Esophagus muscularis mucosa (tissue), 3 donors: ENCODE measurements at regions not wholly inside any gene's neighbourhood (a gene's known extent, or its start where the extent isn't known, plus 50 kb on each side); places are given as distances from the start of the nearest gene placed in this dataset.

ENCODE experiments used
- EP300 ChIP-seq: sonication (generic); formaldehyde crosslinking; IDR thresholded peaks from one replicate; pipeline ENCODE4 v1.6.1; 2017; ENCODE audit warnings: antibody characterized with exemption
- TF ChIP-seq, protein P1 (sequence below), 3 experiments: fragments of 200-600 bp in 2 of 3; fragments of 450-650 bp in 1 of 3; sonication (generic) in 2 of 3; IDR thresholded peaks; one replicate each; pipeline ENCODE4 v1.5.1; 2017 to 2019; ENCODE audit warnings: antibody characterized with exemption in 3 of 3, mild to moderate bottlenecking in 2 of 3, moderate library complexity in 1 of 3

GRCh38 chr9:16076511-16076910, 523.7 kb downstream of the CCDC171 start:
- TF ChIP-seq, protein P1, sequence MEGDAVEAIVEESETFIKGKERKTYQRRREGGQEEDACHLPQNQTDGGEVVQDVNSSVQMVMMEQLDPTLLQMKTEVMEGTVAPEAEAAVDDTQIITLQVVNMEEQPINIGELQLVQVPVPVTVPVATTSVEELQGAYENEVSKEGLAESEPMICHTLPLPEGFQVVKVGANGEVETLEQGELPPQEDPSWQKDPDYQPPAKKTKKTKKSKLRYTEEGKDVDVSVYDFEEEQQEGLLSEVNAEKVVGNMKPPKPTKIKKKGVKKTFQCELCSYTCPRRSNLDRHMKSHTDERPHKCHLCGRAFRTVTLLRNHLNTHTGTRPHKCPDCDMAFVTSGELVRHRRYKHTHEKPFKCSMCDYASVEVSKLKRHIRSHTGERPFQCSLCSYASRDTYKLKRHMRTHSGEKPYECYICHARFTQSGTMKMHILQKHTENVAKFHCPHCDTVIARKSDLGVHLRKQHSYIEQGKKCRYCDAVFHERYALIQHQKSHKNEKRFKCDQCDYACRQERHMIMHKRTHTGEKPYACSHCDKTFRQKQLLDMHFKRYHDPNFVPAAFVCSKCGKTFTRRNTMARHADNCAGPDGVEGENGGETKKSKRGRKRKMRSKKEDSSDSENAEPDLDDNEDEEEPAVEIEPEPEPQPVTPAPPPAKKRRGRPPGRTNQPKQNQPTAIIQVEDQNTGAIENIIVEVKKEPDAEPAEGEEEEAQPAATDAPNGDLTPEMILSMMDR (IDR thresholded peaks at IDR 0.05), result no peak
- no peak for TF ChIP-seq EP300
